PFSK-1 (cell line): ENCODE measurements at regions not wholly inside any gene's neighbourhood (a gene's known extent, or its start where the extent isn't known, plus 50 kb on each side); places are given as distances from the start of the nearest gene placed in this dataset.

Source experiments
- FOXP2 ChIP-seq: optimal IDR thresholded peaks from 2 replicates; pipeline ENCODE3; 2011; ENCODE audit warnings: borderline replicate concordance, control low read depth, inconsistent platforms; ENCODE audit not compliant: insufficient read depth; ENCODE audit errors: extremely low read length, extremely low read depth
- POLR2AphosphoS5 ChIP-seq: IDR thresholded peaks from 2 replicates; pipeline ENCODE4 v1.6.1; 2012; ENCODE audit warnings: low read depth, mild to moderate bottlenecking, control low read depth, low read length, moderate library complexity
- SIN3A ChIP-seq: IDR thresholded peaks from 2 replicates; pipeline ENCODE4 v1.6.1; 2012; ENCODE audit warnings: mild to moderate bottlenecking, low read length, moderate library complexity, borderline replicate concordance; ENCODE audit not compliant: insufficient read depth
- TAF1 ChIP-seq: IDR thresholded peaks from 2 replicates; pipeline ENCODE4 v1.6.1; 2012; ENCODE audit warnings: low read length, control low read depth, borderline replicate concordance; ENCODE audit not compliant: insufficient read depth
- TF ChIP-seq, protein P1 (sequence below), 2 experiments: IDR thresholded peaks; 2 replicates each; pipeline versions ENCODE4 v1.6.1 to v1.8.0; 2011 to 2012; ENCODE audit warnings: low read depth in 2 of 2, low read length in 2 of 2, control low read depth in 1 of 2, inconsistent platforms in 1 of 2, mild to moderate bottlenecking in 1 of 2, moderate library complexity in 1 of 2; ENCODE audit not compliant: insufficient read depth in 1 of 2

GRCh38 chr1:182195733-182196132 lies 134.2 kb upstream of the ZNF648 start:
- TF ChIP-seq, protein P1, sequence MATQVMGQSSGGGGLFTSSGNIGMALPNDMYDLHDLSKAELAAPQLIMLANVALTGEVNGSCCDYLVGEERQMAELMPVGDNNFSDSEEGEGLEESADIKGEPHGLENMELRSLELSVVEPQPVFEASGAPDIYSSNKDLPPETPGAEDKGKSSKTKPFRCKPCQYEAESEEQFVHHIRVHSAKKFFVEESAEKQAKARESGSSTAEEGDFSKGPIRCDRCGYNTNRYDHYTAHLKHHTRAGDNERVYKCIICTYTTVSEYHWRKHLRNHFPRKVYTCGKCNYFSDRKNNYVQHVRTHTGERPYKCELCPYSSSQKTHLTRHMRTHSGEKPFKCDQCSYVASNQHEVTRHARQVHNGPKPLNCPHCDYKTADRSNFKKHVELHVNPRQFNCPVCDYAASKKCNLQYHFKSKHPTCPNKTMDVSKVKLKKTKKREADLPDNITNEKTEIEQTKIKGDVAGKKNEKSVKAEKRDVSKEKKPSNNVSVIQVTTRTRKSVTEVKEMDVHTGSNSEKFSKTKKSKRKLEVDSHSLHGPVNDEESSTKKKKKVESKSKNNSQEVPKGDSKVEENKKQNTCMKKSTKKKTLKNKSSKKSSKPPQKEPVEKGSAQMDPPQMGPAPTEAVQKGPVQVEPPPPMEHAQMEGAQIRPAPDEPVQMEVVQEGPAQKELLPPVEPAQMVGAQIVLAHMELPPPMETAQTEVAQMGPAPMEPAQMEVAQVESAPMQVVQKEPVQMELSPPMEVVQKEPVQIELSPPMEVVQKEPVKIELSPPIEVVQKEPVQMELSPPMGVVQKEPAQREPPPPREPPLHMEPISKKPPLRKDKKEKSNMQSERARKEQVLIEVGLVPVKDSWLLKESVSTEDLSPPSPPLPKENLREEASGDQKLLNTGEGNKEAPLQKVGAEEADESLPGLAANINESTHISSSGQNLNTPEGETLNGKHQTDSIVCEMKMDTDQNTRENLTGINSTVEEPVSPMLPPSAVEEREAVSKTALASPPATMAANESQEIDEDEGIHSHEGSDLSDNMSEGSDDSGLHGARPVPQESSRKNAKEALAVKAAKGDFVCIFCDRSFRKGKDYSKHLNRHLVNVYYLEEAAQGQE (IDR thresholded peaks at IDR 0.05; ENCODE audit: insufficient read depth in 1 of 2, low read depth in 2 of 2, low read length in 2 of 2) = no peak
- TF ChIP-seq POLR2AphosphoS5 (no peak), FOXP2 (no peak), SIN3A (no peak), TAF1 (no peak)

DNA sequence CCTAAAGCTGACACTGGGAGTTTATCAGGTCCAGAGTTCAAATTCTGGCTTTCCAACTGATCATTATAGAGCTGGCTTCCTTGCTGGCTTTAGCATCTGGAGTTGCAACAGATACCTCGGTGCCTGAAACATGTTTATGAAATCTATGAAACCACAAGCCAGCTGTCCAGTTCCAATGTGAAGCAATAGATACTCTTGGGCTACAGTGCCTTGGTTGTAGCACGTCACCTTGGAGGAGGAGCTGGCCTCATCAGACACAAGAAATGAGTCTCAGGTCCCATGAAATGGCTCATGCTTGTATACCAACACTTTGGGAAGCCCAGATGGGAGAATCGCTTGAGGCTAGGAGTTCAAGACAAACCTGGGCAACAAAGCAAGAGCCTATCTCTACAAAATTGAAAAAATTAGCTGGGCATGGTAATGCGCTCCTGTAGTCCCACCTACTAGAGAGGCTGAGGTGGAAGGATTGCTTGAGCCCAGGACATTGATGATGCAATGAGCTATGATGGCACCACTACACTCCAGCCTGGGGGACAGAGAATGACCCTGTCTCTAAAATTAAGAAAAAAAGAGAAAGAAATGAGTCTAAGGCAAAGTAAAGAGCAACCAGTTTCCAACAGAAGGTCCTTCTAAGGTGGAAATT lies 132.5 kb upstream of the ZNF648 start:
- TF ChIP-seq, protein P1 (IDR thresholded peaks at IDR 0.05; ENCODE audit: insufficient read depth in 1 of 2, low read depth in 2 of 2, low read length in 2 of 2) = no peak
- TF ChIP-seq TAF1 (no peak), FOXP2 (no peak), SIN3A (no peak), POLR2AphosphoS5 (no peak)

GRCh38 chr1:182192966-182193365 lies 131.5 kb upstream of the ZNF648 start:
- no peak for TF ChIP-seq FOXP2
- no peak for TF ChIP-seq POLR2AphosphoS5
- TF ChIP-seq SIN3A = no peak
- no peak for TF ChIP-seq TAF1
- TF ChIP-seq, protein P1 (IDR thresholded peaks at IDR 0.05; ENCODE audit: insufficient read depth in 1 of 2, low read depth in 2 of 2, low read length in 2 of 2) = no peak

- TF ChIP-seq TAF1 (no peak), SIN3A (no peak)
Measured at GRCh38 chr1:182192215-182192614, 130.7 kb upstream of the ZNF648 start.

- TF ChIP-seq, protein P1 (IDR thresholded peaks at IDR 0.05; ENCODE audit: insufficient read depth in 1 of 2, low read depth in 2 of 2, low read length in 2 of 2) = no peak
- TF ChIP-seq SIN3A (no peak), TAF1 (no peak), POLR2AphosphoS5 (no peak), FOXP2 (no peak)
Measured at GRCh38 chr1:182191381-182192115, 130.0 kb upstream of the ZNF648 start.
